ENCODE measurements at regions not wholly inside any gene's neighbourhood (a gene's known extent, or its start where the extent isn't known, plus 50 kb on each side); places are given as distances from the start of the nearest gene placed in this dataset.

DNA sequence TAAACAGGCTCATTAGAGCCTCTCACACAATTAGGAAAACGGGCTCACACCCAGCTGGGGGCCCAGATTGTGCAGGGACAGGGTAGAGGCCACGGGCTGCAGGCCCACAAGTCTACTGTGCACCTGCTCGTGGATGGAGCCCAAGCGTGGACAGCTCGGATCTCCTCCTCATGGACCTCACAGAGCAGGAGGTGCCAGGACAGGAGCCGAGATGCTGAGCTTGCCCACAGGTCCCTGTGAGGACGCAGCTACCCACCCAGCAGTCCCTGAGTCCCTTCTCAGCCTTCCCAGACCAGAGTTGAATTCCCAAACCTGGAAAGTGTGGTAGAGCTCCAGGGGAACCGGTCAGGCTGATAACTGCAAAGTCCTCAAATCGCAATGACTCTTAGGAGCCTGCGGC, 70.6 kb upstream of the OLFM1 start:
- no peak for TF ChIP-seq ZFP3 (tag by site-specific recombination; IDR thresholded peaks at IDR 0.05; ENCODE audit: low read depth)
- TF ChIP-seq YY1 (tag by site-specific recombination; IDR thresholded peaks at IDR 0.05): no peak
- TF ChIP-seq, protein P1, sequence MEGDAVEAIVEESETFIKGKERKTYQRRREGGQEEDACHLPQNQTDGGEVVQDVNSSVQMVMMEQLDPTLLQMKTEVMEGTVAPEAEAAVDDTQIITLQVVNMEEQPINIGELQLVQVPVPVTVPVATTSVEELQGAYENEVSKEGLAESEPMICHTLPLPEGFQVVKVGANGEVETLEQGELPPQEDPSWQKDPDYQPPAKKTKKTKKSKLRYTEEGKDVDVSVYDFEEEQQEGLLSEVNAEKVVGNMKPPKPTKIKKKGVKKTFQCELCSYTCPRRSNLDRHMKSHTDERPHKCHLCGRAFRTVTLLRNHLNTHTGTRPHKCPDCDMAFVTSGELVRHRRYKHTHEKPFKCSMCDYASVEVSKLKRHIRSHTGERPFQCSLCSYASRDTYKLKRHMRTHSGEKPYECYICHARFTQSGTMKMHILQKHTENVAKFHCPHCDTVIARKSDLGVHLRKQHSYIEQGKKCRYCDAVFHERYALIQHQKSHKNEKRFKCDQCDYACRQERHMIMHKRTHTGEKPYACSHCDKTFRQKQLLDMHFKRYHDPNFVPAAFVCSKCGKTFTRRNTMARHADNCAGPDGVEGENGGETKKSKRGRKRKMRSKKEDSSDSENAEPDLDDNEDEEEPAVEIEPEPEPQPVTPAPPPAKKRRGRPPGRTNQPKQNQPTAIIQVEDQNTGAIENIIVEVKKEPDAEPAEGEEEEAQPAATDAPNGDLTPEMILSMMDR (tag by site-specific recombination; IDR thresholded peaks at IDR 0.05): no peak
- TF ChIP-seq, protein P2, sequence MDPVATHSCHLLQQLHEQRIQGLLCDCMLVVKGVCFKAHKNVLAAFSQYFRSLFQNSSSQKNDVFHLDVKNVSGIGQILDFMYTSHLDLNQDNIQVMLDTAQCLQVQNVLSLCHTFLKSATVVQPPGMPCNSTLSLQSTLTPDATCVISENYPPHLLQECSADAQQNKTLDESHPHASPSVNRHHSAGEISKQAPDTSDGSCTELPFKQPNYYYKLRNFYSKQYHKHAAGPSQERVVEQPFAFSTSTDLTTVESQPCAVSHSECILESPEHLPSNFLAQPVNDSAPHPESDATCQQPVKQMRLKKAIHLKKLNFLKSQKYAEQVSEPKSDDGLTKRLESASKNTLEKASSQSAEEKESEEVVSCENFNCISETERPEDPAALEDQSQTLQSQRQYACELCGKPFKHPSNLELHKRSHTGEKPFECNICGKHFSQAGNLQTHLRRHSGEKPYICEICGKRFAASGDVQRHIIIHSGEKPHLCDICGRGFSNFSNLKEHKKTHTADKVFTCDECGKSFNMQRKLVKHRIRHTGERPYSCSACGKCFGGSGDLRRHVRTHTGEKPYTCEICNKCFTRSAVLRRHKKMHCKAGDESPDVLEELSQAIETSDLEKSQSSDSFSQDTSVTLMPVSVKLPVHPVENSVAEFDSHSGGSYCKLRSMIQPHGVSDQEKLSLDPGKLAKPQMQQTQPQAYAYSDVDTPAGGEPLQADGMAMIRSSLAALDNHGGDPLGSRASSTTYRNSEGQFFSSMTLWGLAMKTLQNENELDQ (tag by site-specific recombination; IDR thresholded peaks at IDR 0.05; ENCODE audit: low read depth): no peak
- no peak for TF ChIP-seq TRIM28 (IDR thresholded peaks at IDR 0.05; ENCODE audit: borderline replicate concordance, low read length)
- no peak for TF ChIP-seq ZNF10 (tag by site-specific recombination; IDR thresholded peaks at IDR 0.05)
- no peak for TF ChIP-seq ZFP69B (tag by site-specific recombination; IDR thresholded peaks at IDR 0.05)
- TF ChIP-seq, protein P3, sequence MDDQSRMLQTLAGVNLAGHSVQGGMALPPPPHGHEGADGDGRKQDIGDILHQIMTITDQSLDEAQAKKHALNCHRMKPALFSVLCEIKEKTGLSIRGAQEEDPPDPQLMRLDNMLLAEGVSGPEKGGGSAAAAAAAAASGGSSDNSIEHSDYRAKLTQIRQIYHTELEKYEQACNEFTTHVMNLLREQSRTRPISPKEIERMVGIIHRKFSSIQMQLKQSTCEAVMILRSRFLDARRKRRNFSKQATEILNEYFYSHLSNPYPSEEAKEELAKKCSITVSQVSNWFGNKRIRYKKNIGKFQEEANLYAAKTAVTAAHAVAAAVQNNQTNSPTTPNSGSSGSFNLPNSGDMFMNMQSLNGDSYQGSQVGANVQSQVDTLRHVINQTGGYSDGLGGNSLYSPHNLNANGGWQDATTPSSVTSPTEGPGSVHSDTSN (CRISPR knock-in tag; IDR thresholded peaks at IDR 0.05): no peak
- TF ChIP-seq, protein P4, sequence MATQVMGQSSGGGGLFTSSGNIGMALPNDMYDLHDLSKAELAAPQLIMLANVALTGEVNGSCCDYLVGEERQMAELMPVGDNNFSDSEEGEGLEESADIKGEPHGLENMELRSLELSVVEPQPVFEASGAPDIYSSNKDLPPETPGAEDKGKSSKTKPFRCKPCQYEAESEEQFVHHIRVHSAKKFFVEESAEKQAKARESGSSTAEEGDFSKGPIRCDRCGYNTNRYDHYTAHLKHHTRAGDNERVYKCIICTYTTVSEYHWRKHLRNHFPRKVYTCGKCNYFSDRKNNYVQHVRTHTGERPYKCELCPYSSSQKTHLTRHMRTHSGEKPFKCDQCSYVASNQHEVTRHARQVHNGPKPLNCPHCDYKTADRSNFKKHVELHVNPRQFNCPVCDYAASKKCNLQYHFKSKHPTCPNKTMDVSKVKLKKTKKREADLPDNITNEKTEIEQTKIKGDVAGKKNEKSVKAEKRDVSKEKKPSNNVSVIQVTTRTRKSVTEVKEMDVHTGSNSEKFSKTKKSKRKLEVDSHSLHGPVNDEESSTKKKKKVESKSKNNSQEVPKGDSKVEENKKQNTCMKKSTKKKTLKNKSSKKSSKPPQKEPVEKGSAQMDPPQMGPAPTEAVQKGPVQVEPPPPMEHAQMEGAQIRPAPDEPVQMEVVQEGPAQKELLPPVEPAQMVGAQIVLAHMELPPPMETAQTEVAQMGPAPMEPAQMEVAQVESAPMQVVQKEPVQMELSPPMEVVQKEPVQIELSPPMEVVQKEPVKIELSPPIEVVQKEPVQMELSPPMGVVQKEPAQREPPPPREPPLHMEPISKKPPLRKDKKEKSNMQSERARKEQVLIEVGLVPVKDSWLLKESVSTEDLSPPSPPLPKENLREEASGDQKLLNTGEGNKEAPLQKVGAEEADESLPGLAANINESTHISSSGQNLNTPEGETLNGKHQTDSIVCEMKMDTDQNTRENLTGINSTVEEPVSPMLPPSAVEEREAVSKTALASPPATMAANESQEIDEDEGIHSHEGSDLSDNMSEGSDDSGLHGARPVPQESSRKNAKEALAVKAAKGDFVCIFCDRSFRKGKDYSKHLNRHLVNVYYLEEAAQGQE (tag by site-specific recombination; IDR thresholded peaks at IDR 0.05): no peak
- TF ChIP-seq, protein P5, sequence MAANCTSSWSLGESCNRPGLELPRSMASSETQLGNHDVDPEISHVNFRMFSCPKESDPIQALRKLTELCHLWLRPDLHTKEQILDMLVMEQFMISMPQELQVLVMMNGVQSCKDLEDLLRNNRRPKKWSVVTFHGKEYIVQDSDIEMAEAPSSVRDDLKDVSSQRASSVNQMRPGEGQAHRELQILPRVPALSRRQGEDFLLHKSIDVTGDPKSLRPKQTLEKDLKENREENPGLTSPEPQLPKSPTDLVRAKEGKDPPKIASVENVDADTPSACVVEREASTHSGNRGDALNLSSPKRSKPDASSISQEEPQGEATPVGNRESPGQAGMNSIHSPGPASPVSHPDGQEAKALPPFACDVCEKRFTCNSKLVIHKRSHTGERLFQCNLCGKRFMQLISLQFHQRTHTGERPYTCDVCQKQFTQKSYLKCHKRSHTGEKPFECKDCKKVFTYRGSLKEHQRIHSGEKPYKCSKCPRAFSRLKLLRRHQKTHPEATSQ (tag by site-specific recombination; IDR thresholded peaks at IDR 0.05): no peak
- TF ChIP-seq TCF7L2 (IDR thresholded peaks at IDR 0.05; ENCODE audit: borderline replicate concordance, low read depth, low read length): no peak
- TF ChIP-seq ZFP41 (tag by site-specific recombination; IDR thresholded peaks at IDR 0.05; ENCODE audit: borderline replicate concordance): no peak
- TF ChIP-seq ZNF404 (tag by site-specific recombination; IDR thresholded peaks at IDR 0.05): no peak

Measured in HEK293 (cell line).